ENCODE measurements at regions not wholly inside any gene's neighbourhood (a gene's known extent, or its start where the extent isn't known, plus 50 kb on each side); places are given as distances from the start of the nearest gene placed in this dataset.

DNA sequence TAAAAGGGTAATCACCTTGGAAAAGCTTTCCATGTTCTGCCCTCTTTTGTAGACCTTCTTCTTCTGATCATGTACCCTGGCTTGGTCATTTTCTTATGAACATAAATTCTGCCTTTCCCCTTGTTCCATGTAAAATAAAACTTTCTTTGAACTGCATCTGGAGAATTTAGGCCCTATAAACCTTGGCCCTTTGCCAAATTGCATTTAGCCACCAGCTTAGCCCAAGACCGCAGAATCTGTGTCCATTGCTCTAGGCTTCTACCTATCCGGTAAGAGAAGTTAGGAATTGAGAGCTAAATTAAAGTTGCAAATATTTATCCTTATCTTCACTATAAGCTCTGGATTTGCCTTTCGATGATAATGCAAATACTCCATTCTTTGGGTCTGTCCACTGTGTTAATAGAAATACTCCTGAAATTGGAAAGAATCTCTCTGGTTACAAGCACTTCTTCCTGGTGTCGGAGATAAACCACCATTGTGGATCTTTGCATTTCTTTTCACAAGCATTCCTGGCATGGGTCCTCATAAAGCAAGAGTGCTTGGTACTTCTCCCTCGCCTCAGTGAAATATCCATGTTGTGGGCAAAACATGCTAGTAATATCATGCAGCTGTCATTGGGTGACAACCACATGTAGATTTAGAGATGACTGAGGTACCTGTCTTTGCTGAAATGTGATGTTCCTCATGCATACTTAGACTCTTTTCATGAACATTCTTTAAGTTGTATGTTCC lies 698.0 kb upstream of the WWC1 start:
- H3K36me3 ChIP-seq (replicated peaks in 1 of 2; ENCODE audit: control insufficient read depth in 1 of 2, insufficient read depth in 2 of 2, low read length in 2 of 2) = no peaks in the 10 kb centered on the region
- no peak overlapping the region for H3K27ac Mint-ChIP-seq

DNA sequence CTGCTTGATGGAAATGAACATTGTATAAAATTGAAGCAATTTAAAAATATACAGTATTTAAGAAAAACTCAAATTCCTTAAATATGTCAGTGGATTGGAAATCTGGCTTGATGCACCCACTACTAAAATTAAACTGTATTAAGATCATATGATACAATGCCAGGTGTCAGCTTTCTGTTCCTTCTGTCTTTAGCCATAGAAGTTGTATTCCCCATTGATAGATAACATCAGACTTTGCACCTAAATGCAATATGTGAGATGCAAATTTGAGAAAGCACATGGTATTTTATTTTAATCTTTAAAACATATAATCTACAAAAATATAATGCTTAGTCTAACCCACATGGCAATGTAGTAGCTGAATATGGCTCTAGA lies 697.4 kb upstream of the WWC1 start:
- Histone ChIP-seq H3K9ac (ENCODE audit: insufficient read depth, low read length, poor library complexity, severe bottlenecking) (no peak overlapping the region), H4K20me1 (ENCODE audit: insufficient read depth, low read length) (no peaks in the 10 kb centered on the region), H3K79me2 (ENCODE audit: insufficient read depth, low read length) (no peaks in the 10 kb centered on the region), H3K36me3 (replicated peaks in 1 of 2; ENCODE audit: control insufficient read depth in 1 of 2, insufficient read depth in 2 of 2, low read length in 2 of 2) (no peaks in the 10 kb centered on the region), H3K4me2 (replicated peaks; ENCODE audit: extremely low read depth, low read length, poor library complexity, severe bottlenecking) (no peak overlapping the region), H3K27ac (ENCODE audit: low read depth in 1 of 2, low read length in 2 of 2) (no peak overlapping the region), H3K4me1 (ENCODE audit: control insufficient read depth in 1 of 2, insufficient read depth in 2 of 2, low read length in 2 of 2) (no peaks in the 10 kb centered on the region), H3K9me3 (replicated peaks in 1 of 2; ENCODE audit: control insufficient read depth in 1 of 2, insufficient read depth in 1 of 2, low read length in 2 of 2) (no peaks in the 10 kb centered on the region), H2AFZ (ENCODE audit: insufficient read depth, low read depth, low read length, poor library complexity, severe bottlenecking) (no peak overlapping the region), H3K27me3 (ENCODE audit: control insufficient read depth in 2 of 2, insufficient read depth in 2 of 2, low read length in 2 of 2) (no peaks in the 10 kb centered on the region), H3K4me3 (replicated peaks in 1 of 3; ENCODE audit: low read depth in 2 of 3, low read length in 3 of 3) (no peak overlapping the region)
- Mint-ChIP-seq H3K27ac (no peak overlapping the region), H3K27me3 (ENCODE audit: low read depth in 3 of 3) (no peaks in the 10 kb centered on the region), H3K36me3 (no peaks in the 10 kb centered on the region), H3K9me3 (peaks cover 0 to 2% (median 0%) of the 10 kb centered on the region in 7 donors), H3K4me3 (no peak overlapping the region), H3K4me1 (no peaks in the 10 kb centered on the region)
- intact Hi-C loops (cut with micrococcal nuclease) = no loop called here
- no peak for DNase-seq
- TF ChIP-seq, protein P1, sequence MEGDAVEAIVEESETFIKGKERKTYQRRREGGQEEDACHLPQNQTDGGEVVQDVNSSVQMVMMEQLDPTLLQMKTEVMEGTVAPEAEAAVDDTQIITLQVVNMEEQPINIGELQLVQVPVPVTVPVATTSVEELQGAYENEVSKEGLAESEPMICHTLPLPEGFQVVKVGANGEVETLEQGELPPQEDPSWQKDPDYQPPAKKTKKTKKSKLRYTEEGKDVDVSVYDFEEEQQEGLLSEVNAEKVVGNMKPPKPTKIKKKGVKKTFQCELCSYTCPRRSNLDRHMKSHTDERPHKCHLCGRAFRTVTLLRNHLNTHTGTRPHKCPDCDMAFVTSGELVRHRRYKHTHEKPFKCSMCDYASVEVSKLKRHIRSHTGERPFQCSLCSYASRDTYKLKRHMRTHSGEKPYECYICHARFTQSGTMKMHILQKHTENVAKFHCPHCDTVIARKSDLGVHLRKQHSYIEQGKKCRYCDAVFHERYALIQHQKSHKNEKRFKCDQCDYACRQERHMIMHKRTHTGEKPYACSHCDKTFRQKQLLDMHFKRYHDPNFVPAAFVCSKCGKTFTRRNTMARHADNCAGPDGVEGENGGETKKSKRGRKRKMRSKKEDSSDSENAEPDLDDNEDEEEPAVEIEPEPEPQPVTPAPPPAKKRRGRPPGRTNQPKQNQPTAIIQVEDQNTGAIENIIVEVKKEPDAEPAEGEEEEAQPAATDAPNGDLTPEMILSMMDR (IDR thresholded peaks at IDR 0.05) = no peak

More for the DNA sequence above, 698.0 kb upstream of the WWC1 start:
- no peak overlapping the region for H3K4me3 Mint-ChIP-seq
- Histone ChIP-seq H3K9ac (ENCODE audit: insufficient read depth, low read length, poor library complexity, severe bottlenecking) (no peak overlapping the region), H3K27me3 (ENCODE audit: control insufficient read depth in 2 of 2, insufficient read depth in 2 of 2, low read length in 2 of 2) (no peaks in the 10 kb centered on the region), H3K4me3 (replicated peaks in 1 of 3; ENCODE audit: low read depth in 2 of 3, low read length in 3 of 3) (no peak overlapping the region), H3K79me2 (ENCODE audit: insufficient read depth, low read length) (no peaks in the 10 kb centered on the region), H2AFZ (ENCODE audit: insufficient read depth, low read depth, low read length, poor library complexity, severe bottlenecking) (no peak overlapping the region), H3K4me1 (ENCODE audit: control insufficient read depth in 1 of 2, insufficient read depth in 2 of 2, low read length in 2 of 2) (no peaks in the 10 kb centered on the region), H3K4me2 (replicated peaks; ENCODE audit: extremely low read depth, low read length, poor library complexity, severe bottlenecking) (no peak overlapping the region), H4K20me1 (ENCODE audit: insufficient read depth, low read length) (no peaks in the 10 kb centered on the region), H3K9me3 (replicated peaks in 1 of 2; ENCODE audit: control insufficient read depth in 1 of 2, insufficient read depth in 1 of 2, low read length in 2 of 2) (no peaks in the 10 kb centered on the region), H3K27ac (ENCODE audit: low read depth in 1 of 2, low read length in 2 of 2) (no peak overlapping the region)
- H3K9me3 Mint-ChIP-seq = peaks cover 0 to 2% (median 0%) of the 10 kb centered on the region in 7 donors
- WGBS (ENCODE audit: insufficient coverage) = 75% methylated on average over 1 of the region's 5 CpGs
- H3K27me3 Mint-ChIP-seq (ENCODE audit: low read depth in 3 of 3) = no peaks in the 10 kb centered on the region
- H3K4me1 Mint-ChIP-seq = no peaks in the 10 kb centered on the region
- intact Hi-C loops (cut with micrococcal nuclease) = no loop called here
- DNase-seq = no peak
- TF ChIP-seq, protein P1 (IDR thresholded peaks at IDR 0.05) = no peak
- H3K36me3 Mint-ChIP-seq = no peaks in the 10 kb centered on the region

All from CD14-positive monocyte (primary cell).